Stimulated activated CD4-positive, alpha-beta T cell treated with anti-CD3 and anti-CD28 coated beads, TNF-alpha, amount 100 ng/mL, for 1 hour (primary cell): ENCODE measurements at regions not wholly inside any gene's neighbourhood (a gene's known extent, or its start where the extent isn't known, plus 50 kb on each side); places are given as distances from the start of the nearest gene placed in this dataset.
A peak's percentile ranks its signal among the peaks of the same experiment; 100 is the strongest.
"Not testable (repeated sequence)": the region's sequence is repeated elsewhere in the genome, so short reads cannot be mapped to it uniquely, and the experiment has no call there.

Experiments used
- DNase-seq, 3 donors: peaks; one replicate each; pipeline ENCODE4 v3.0.0-alpha.2; 2020; ENCODE audit warnings: low read depth in 3 of 3, low spot score in 1 of 3

DNA sequence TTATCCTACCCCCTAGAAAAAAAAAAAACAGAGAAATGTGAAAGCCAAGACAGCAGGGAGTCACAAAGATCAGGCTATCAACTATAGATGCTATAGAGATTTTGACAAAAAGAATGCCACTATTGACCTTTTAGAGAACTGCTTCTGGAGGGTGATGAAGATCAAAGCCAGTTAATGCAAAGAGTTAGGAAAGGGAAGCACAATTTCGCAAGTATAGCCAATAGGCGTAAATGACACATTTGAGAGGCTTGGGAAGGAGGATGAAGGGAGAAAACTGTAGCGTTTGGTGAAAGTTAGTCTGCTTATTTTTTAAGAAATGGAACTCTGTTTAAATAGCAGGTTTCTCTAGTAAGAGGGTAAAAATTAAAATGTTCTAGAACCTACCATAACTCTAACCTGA is 190.7 kb downstream of the DUSP6 start:
- DNase-seq, result no peak

DNA sequence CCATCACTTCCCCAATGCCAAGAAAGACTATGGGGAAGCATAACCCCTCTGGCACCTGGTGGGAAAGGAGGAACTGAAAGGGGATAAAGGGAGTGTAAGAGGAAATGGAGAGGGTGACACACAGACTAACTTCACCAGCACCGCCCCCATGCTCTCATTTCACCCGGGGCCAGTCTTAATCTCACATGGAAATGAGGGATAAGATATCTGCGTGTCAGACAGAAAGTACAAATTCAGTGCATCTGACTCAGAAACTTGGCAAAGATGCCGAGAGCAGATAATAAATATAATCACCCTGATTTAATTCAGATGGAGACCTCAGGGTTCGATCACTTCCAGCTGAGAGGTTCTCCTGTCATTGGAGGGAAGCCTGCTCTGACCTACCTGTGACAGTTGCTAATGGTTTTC is 191.6 kb downstream of the DUSP6 start:
- DNase-seq, result peak in 1 of 3 donors; percentile 8

DNA sequence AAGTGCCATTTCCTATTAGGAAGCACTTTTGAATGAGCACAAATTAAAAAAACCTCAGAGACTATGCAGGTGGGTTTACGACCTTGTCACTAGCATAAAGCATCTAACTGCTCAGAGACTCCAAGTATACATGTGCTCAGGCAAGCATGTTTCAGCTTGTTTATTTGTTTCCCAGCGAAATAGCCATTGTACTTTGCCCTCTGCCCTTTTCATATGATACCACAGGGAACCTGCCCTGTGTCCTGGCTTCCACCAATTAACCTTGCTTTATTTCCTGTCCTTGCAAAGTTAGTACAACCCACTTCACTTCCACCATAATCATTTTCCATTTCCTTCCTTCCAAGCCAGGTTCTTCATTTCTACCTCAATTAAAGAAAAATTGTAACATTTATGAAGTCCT is 194.9 kb downstream of the DUSP6 start:
- DNase-seq, result no peak

DNA sequence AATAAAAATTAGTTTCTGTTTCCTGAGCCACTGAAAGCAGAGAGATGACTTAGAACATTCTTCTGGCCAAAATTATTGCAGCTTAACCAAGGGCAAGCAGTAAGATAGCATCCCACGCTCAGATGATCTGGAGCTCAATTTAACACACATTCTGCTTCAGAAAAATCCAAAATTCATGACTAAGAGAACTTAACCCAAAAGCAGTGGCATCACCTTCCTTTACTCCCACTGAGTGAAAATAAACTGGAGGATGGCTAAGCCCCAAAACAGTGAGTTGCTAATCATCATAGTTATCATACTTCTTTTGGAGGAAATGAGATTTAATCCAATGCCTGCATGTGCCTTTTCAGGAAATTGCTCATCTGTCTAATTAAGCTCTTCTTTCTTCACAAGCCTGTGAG is 195.4 kb downstream of the DUSP6 start:
- no peak for DNase-seq

DNA sequence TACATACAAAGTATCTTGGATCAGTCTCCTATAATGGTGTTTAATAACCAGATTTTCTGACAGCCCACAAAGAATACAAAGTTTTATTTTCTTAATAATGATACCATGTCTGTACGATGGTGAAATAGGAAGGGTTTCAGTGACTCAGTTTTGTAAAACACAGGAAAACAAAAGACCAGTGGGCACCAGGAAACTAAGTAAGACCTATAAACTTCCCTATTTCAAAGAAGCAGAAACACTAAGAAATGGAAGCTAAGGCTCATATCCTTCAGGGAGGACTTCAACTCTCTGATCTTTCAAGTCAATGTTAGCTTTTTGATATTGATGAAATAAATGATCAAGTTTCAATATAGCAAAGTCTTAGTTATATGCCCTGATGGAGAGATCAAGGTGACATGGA is 196.0 kb downstream of the DUSP6 start:
- DNase-seq, result no peak

DNA sequence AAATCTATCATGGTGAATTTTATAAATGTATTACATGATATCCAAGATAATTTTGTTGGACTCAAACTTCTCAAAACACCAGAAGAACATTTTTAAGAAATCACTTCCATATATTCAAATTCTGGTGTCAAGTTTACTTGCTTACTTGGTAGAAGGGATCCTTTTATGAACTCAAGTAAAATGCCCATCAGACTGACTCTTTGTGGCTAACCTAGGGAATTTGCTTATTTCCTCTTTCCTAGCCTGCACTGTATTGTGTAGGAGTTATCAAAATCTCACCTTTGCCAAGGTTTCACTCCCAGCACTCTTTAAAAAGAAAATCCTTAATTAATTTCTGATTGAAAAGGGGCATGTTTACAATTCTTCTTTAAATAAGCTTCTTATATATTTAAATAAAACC is 196.5 kb downstream of the DUSP6 start:
- DNase-seq, result no peak

DNA sequence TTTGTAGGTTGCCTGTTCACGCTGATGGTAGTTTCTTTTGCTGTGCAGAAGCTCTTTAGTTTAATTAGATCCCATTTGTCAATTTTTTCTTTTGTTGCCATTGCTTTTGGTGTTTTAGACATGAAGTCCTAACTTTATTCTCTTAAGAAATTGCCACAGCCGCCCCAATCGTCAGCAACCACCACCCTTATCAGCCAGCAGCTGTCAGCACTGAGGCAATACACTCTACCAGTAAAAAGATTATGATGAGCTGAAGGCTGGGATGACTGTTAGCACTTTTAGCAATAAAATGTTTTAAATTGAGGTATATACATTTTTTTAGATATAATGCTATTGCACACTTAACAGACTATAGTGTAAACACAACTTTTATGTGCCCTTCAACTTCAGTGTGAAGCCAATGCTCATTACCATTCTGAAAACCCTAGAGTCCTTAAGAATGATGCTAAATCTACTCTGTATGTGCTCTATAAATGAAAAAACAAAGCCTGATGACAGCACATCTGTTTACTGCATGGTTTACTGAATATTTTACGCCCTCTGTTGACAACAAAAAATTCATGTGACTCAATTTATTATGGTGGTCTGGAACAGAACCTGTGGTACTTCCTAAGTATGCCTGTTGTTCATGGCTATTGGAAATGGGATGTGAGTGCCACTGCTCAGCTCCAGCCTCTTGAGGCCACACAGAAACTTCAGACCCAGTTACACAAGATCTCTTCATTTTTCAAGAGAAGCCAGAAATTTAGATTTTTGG is 197.4 kb downstream of the DUSP6 start:
- DNase-seq, result no peak

DNA sequence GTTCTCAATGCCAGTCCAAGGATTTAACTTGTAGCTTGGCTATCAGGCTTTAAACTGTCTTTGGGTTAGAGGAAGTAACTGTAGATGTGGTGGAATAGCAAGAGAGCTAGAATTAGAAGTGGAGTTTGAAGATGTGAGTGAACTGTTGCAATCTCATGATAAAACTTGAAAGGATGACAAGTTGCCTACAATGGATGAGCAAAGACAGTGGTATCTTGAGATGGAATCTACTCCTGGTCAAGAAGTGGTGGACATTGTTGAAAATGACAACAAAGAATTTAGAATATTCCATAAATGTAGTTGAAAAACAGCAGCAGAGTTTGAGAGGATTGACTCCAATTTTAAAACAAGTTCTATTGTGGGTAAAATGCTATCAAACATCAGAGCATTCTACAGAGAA is 199.0 kb downstream of the DUSP6 start:
- DNase-seq, result no peak

DNA sequence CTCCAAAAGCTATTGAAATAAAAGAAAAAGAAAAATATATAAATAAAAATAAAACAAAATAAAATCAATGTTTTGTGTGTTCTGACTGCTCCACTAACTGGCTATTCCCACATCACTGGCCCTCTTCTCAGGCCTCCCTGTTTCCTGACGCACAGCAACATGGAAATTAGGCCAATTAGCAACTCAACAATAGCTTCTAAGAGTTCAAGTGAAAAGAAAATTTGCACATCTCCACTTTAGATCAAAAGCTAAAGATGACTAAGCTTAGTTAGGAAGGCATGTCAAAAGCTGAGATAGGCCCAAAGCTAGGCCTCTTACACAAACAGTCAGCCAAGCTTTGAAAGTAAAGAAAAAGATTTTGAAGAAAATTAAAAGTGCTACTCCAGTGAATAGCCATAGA is 200.8 kb downstream of the DUSP6 start:
- no peak for DNase-seq

DNA sequence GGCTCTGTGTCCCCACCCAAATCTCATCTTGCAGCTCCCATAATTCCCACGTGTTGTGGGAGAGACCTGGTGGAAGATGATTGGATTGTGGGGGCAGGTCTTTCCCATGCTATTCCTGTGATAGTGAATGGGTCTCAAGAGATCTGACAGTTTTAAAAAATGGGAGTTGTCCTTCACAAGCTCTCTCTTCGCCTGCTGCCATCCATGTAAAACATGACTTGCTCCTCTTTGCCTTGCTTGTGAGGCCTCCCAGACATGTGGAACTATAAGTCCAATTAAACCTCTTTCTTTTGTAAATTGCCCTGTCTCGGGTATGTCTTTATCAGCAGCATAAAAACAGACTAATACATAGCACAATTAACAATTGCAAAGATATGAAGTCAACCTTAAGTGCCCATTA is 201.5 kb downstream of the DUSP6 start:
- DNase-seq, result not testable (repeated sequence)

DNA sequence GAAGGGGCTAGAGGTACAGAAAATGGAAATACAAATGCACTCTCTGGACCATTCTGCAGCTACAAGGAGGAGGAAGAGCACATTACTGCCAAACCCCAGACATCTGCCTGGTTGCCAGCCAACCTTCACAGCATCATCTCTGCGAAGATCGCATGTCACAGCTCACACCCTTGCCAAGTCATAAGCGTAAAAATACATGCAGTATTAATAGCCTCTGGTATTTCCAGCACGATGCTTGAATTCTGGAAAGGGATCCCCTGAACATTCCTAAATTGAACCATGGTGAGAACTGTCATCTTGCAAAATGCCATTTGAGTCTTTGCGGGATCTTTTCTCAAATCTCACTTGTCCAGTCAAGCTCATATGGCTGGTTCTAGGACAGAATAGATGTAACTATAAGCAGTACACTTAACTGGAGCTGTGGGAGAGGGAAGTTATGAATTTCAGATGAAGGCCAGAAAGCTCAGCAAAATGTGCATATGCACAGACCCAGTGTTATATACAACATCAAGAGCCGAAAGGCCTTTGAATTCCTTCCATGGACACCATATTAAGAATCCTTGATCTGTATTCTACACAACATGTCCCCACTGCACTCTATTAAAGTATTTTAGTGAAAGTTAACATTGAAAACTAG is 211.6 kb downstream of the DUSP6 start:
- no peak for DNase-seq

DNA sequence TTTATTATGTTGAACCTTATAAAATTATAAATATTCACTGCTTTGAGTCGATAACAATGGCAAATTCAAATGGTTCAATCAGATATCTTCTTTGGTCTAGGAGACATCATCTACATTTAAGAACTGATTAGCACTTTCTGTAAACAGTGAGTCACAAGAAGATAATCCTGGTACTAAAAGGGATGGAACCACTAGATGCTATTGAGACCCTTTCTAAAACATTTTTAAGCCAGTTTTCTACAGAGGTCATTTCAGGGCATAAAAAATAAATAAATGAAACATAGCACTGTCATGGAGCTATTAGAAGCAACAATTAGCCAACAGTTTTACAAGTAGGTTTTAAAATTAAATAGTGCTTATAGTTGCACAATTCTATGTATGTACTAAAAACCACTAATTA is 212.2 kb downstream of the DUSP6 start:
- DNase-seq, result no peak

DNA sequence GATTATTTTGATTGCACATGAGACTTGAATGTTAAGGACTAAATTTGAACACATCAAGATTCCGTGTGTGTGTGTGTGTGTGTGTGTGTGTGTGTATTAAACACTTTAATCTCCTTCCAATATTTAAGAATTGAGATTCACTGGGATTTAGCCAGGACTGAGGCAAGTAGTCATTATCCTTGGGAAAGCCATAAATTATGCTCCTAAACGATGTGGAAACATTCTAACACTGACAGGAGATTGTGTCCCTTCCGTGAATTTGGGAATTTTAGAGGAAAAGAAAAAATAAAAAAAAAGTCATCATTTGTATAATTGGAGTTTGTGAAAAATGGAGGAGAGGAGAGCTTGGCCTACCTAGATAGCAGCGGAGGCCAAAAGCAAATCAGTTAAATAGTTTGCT is 212.9 kb downstream of the DUSP6 start:
- DNase-seq, result no peak

DNA sequence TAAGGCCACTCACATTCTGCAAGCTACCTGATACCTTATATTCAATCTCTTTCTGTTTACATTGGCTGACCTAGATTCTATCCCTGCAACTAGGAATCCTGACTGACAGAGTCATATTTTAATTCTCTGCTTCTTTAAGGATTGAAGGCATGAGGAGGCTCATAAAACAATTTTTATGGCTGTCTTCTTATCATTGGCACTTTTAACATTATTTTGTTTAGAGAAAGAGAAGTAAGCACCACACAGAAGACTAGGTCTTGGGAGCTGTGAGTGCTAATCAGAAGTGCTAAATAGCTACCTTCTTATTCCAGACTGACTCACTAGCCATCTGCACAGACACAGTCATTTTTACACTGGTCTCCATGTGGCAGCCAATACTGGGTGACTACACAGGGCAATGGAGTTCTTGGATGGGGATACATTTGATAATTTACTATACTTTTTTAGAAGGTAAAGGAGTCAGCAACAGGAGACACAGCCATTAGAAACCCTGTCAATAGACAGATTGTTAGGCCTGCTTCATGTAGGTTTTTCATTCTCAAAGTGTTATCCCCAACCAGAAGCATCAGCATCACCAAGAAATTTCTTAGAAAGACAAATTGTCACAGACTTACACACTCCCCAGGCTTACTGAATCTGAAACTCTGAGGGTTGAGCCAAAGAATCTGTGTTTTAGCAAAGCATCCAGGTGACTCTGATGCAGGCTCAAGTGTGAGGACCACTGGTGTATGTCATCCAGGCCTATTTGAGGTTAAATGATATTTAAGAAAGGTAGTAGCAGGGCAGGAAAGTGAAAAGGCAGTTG is 214.1 kb downstream of the DUSP6 start:
- DNase-seq, result no peak

DNA sequence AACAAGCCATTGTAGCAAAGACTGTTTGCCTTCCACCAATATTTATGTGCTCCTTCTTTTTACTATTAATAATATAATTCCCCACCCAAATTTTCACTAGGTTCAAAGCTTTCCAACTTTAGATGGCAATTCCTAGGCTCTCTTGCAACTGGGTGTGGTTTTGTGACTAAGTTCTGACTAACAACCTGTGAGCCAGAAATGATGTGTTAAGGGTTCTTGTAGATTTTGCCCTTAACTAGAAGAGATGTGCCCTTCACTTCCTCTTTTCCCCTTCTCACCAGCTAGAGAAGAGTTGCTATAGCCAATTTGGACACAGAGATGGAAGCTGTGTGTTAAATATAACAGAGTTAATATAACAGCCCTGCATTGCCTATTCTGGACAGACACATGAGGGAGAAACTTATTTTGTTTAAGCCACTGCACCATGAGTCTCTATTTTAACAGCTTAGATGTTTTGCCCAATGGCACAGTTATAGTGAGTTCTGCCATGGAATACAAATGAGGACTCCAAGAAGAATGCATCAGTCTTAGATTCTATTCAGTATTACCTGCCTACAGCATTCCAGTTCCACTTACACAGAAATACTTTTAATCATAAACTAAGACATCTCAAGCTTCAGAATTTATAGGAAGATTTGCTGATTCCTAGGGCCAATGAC is 216.2 kb downstream of the DUSP6 start:
- DNase-seq, result no peak

DNA sequence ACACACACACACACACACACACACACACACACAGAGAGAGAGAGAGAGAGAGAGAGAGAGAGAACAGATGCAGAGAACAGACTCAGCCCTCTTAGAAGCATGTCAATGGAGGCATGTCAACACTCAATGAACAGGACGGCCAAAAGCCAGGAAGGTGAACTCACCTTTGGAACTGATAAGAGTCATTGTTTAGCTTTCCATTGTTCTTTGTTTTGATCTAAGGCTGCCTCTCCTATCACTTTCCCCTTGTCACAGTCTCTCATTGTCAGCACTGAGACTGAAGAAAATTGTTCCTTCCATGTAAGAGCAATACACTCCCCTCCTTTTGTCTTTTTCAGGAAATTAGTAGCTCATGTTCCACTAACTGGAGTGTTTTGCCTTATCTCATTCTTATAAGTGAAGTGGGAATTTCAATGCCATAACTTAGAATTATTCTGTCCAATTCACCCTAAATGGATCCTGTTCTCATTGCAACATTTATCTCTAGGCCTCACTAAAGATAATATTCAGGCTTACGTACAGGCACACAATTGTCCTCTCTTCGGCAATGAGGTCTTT is 218.0 kb downstream of the DUSP6 start:
- no peak for DNase-seq

DNA sequence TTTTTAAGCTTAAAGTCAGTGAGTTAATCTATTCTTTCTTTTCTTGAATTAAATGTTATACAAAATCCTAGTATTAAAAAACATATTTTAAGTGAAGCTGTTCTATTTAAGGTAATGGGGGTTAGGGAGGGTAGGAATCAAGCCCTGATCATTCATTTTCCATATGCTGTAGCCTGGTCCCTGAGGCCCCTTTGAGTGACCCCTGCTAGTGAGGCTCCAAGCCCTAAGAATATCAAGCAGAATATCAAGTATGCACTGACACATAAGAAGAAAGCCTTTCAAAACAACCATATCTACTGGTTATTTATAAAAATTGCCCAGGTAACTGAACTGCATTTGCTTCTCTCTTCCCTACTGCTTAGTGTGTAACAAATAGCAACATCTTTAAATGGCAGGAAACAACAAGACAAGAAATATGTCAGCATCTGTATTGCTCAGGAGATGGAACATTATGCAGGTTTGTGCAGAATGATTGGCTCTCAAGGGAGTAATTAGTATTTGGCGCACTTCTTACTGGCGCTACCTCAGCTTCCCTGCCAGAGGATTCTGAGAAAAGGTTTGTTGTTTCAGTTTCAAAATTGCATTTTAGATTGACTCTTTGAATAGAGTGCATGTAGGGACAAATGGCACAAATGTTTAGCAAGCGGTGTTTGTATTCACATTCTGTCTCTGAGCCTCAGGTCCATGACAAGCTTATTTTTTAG is 223.0 kb downstream of the DUSP6 start:
- no peak for DNase-seq

DNA sequence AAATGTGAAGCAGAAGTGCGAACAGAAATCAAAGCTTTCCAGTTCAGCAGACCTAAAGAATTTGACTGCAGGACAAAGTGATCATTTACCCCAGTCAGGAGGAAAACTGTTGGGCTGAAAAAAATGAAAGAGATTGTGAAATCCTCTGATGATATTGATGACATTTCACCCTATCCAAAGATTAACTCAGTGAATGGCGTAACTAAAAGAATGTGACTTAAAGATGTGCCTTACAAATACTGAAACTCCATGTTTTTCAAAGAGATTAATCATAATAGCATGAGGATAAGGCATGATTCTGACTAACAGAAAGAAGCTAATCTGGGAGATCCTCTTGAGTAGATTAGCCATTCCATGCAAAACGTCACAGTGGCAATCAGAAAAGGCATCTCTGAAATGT is 225.6 kb downstream of the DUSP6 start:
- no peak for DNase-seq

DNA sequence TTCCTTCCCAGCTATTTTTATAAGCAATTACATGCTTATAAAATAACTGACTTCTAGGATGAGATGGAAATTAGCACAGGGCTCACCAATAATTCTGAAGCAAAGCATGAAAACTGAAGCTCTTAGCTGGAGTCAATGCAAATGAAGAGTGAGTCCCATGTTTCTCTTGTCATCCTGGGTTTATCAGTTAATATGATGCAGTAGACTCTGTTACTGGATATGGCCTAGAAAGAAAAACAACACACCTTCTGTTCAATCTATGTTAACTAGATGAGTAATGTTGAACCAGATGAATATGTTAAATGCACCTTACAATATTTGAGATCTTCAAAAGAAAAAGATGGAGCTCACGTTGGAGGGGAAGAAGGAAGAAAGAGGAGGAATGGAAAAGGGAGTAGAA is 229.4 kb downstream of the DUSP6 start:
- DNase-seq, result no peak

DNA sequence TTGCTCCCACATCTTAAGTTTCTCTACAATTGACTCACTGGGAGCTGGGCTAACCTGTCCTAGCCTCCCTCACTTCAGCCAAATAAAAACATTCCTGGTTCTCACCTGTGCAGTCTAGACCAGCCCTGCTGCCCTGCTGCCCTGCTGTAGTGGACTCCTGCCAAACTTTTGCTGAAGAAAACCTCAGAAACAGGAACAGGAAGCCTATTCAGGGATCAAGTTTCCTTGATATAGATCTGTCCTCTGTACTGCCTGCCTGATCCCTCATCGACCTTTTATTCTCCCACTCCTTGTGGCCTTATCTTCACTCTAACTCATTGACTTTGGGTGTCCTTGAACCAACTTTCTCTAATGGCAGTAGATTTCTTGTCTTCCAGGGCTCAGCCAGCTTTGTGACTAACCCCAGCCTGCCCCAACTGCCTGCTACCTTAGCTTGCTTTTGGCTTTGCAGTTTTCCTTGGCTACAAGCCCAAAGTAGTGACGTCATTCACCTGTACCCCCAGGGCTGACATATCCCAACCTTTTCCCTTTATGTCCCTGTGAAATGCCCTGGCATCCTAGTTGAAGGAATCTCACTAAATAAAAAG is 234.8 kb downstream of the DUSP6 start:
- no peak for DNase-seq
